ENCODE measurements at regions not wholly inside any gene's neighbourhood (a gene's known extent, or its start where the extent isn't known, plus 50 kb on each side); places are given as distances from the start of the nearest gene placed in this dataset.
A peak's percentile ranks its signal among the peaks of the same experiment; 100 is the strongest.

DNA sequence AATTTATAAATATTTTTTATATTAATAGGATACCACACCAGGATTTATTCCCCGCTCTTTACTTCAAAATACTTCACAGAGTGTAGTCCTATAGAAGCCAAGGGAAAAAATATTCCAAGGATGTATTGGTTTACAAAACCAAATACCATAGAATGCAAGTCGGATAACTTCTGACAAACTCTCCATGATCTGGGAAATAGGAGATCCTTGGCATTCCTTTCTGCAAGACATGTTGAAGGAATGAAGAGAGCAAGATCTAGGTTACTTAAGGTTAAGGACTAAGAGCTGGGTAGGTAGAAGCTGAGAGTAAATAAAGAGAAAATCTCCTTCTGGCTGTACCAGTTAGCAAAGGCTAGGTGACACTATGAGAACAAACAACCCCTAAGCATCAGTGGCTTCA lies 141.2 kb downstream of the LRATD1 start:
- H3K36me3 ChIP-seq (ENCODE audit: control insufficient read depth, insufficient read depth, low read length), result no peaks in the 10 kb centered on the region
- no peaks in the 10 kb centered on the region for H3K9me3 ChIP-seq (ENCODE audit: control insufficient read depth, insufficient read depth, low read depth, low read length)
- no peaks in the 10 kb centered on the region for H3K79me2 ChIP-seq (ENCODE audit: control insufficient read depth, insufficient read depth, low read length)
- no peak for TF ChIP-seq EZH2 (IDR thresholded peaks at IDR 0.05; ENCODE audit: low read length, missing control alignments)
- TF ChIP-seq CTCF (conservative IDR thresholded peaks at IDR 0.05 in 1 of 2, IDR thresholded peaks at IDR 0.05 in 1 of 2; ENCODE audit: low read depth in 1 of 2, low read length in 2 of 2), result no peak
- DNase-seq (ENCODE audit: low read depth in 2 of 2), result peak in 1 of 2 donors; percentile 72
- no peaks in the 10 kb centered on the region for H3K4me1 ChIP-seq (ENCODE audit: control insufficient read depth, extremely low read depth, insufficient read depth, low read length)
- H3K27ac ChIP-seq (ENCODE audit: insufficient read depth, low read length), result no peak overlapping the region
- H3K4me2 ChIP-seq (ENCODE audit: extremely low read depth, insufficient read depth, low read length), result no peak overlapping the region
- no peaks in the 10 kb centered on the region for H3K27me3 ChIP-seq (ENCODE audit: control insufficient read depth, insufficient read depth, low read length)
- no peaks in the 10 kb centered on the region for H4K20me1 ChIP-seq (ENCODE audit: control insufficient read depth, extremely low read depth, insufficient read depth, low read length)
- no peak overlapping the region for H3K9ac ChIP-seq (ENCODE audit: insufficient read depth, low read length)
- H3K4me3 ChIP-seq (replicated peaks in 1 of 4; ENCODE audit: control extremely low read depth in 1 of 4, insufficient read depth in 1 of 4, low read depth in 3 of 4, low read length in 4 of 4), result no peak overlapping the region
- H2AFZ ChIP-seq (ENCODE audit: low read length), result no peak overlapping the region

- TF ChIP-seq EZH2 (IDR thresholded peaks at IDR 0.05; ENCODE audit: low read length, missing control alignments) (no peak), CTCF (conservative IDR thresholded peaks at IDR 0.05 in 1 of 2, IDR thresholded peaks at IDR 0.05 in 1 of 2; ENCODE audit: low read depth in 1 of 2, low read length in 2 of 2) (no peak)
- H3K9me3 ChIP-seq (ENCODE audit: control insufficient read depth, insufficient read depth, low read depth, low read length), result no peaks in the 10 kb centered on the region
- no peaks in the 10 kb centered on the region for H3K27me3 ChIP-seq (ENCODE audit: control insufficient read depth, insufficient read depth, low read length)
- no peak overlapping the region for H3K4me2 ChIP-seq (ENCODE audit: extremely low read depth, insufficient read depth, low read length)
- no peaks in the 10 kb centered on the region for H3K4me1 ChIP-seq (ENCODE audit: control insufficient read depth, extremely low read depth, insufficient read depth, low read length)
- H3K27ac ChIP-seq (ENCODE audit: insufficient read depth, low read length), result no peak overlapping the region
- no peaks in the 10 kb centered on the region for H4K20me1 ChIP-seq (ENCODE audit: control insufficient read depth, extremely low read depth, insufficient read depth, low read length)
- DNase-seq (ENCODE audit: low read depth in 2 of 2), result no peak
- H3K9ac ChIP-seq (ENCODE audit: insufficient read depth, low read length), result no peak overlapping the region
- H3K4me3 ChIP-seq (replicated peaks in 1 of 4; ENCODE audit: control extremely low read depth in 1 of 4, insufficient read depth in 1 of 4, low read depth in 3 of 4, low read length in 4 of 4), result no peak overlapping the region
- no peak overlapping the region for H2AFZ ChIP-seq (ENCODE audit: low read length)
- H3K79me2 ChIP-seq (ENCODE audit: control insufficient read depth, insufficient read depth, low read length), result no peaks in the 10 kb centered on the region
- no peaks in the 10 kb centered on the region for H3K36me3 ChIP-seq (ENCODE audit: control insufficient read depth, insufficient read depth, low read length)
Measured at GRCh38 chr2:14774436-14774968, 142.0 kb downstream of the LRATD1 start.

- H3K9ac ChIP-seq (ENCODE audit: insufficient read depth, low read length), result no peak overlapping the region
- no peak overlapping the region for H3K27ac ChIP-seq (ENCODE audit: insufficient read depth, low read length)
- H3K4me2 ChIP-seq (ENCODE audit: extremely low read depth, insufficient read depth, low read length), result no peak overlapping the region
- H2AFZ ChIP-seq (ENCODE audit: low read length), result no peak overlapping the region
- H3K79me2 ChIP-seq (ENCODE audit: control insufficient read depth, insufficient read depth, low read length), result no peaks in the 10 kb centered on the region
- H4K20me1 ChIP-seq (ENCODE audit: control insufficient read depth, extremely low read depth, insufficient read depth, low read length), result no peaks in the 10 kb centered on the region
- H3K27me3 ChIP-seq (ENCODE audit: control insufficient read depth, insufficient read depth, low read length), result no peaks in the 10 kb centered on the region
- no peaks in the 10 kb centered on the region for H3K9me3 ChIP-seq (ENCODE audit: control insufficient read depth, insufficient read depth, low read depth, low read length)
- TF ChIP-seq EZH2 (IDR thresholded peaks at IDR 0.05; ENCODE audit: low read length, missing control alignments) (no peak), CTCF (conservative IDR thresholded peaks at IDR 0.05 in 1 of 2, IDR thresholded peaks at IDR 0.05 in 1 of 2; ENCODE audit: low read depth in 1 of 2, low read length in 2 of 2) (no peak)
- no peaks in the 10 kb centered on the region for H3K4me1 ChIP-seq (ENCODE audit: control insufficient read depth, extremely low read depth, insufficient read depth, low read length)
- H3K4me3 ChIP-seq (replicated peaks in 1 of 4; ENCODE audit: control extremely low read depth in 1 of 4, insufficient read depth in 1 of 4, low read depth in 3 of 4, low read length in 4 of 4), result no peak overlapping the region
- no peaks in the 10 kb centered on the region for H3K36me3 ChIP-seq (ENCODE audit: control insufficient read depth, insufficient read depth, low read length)
- no peak for DNase-seq (ENCODE audit: low read depth in 2 of 2)
Measured at GRCh38 chr2:14776216-14776615, 143.7 kb downstream of the LRATD1 start.
